GM20000 (cell line): ENCODE measurements at regions not wholly inside any gene's neighbourhood (a gene's known extent, or its start where the extent isn't known, plus 50 kb on each side); places are given as distances from the start of the nearest gene placed in this dataset.

ENCODE experiments used
- DNase-seq: peaks from one replicate; pipeline ENCODE4 v3.0.0; 2012; ENCODE audit warnings: low spot score
- CTCF ChIP-seq: IDR thresholded peaks from 2 replicates; pipeline ENCODE4 v1.5.1; 2012; ENCODE audit warnings: mild to moderate bottlenecking, control low read depth; ENCODE audit errors: extremely low read depth, missing control alignments

- DNase-seq, result no peak
- no peak for TF ChIP-seq CTCF
Measured at GRCh38 chr5:33363537-33363936, 77.2 kb upstream of the TARS1 start.

GRCh38 chr5:33364406-33364805 lies 76.4 kb upstream of the TARS1 start:
- DNase-seq, result no peak
- TF ChIP-seq CTCF, result no peak

GRCh38 chr5:33367416-33367815 lies 73.3 kb upstream of the TARS1 start:
- no peak for DNase-seq
- no peak for TF ChIP-seq CTCF

GRCh38 chr5:33369485-33370465 lies 71.0 kb upstream of the TARS1 start:
- no peak for DNase-seq

GRCh38 chr5:33370466-33370859 lies 70.3 kb upstream of the TARS1 start:
- TF ChIP-seq CTCF, result no peak
- no peak for DNase-seq

More at GRCh38 chr5:33369485-33370465, 71.0 kb upstream of the TARS1 start:
- TF ChIP-seq CTCF, result no peak

GRCh38 chr5:33371660-33372059 lies 69.1 kb upstream of the TARS1 start:
- no peak for DNase-seq
- no peak for TF ChIP-seq CTCF

- no peak for TF ChIP-seq CTCF
- no peak for DNase-seq
Measured at GRCh38 chr5:33372721-33373472, 67.9 kb upstream of the TARS1 start.
